Posterior vena cava (tissue), 2 donors: ENCODE measurements at regions not wholly inside any gene's neighbourhood (a gene's known extent, or its start where the extent isn't known, plus 50 kb on each side); places are given as distances from the start of the nearest gene placed in this dataset.
"Not testable (repeated sequence)": the region's sequence is repeated elsewhere in the genome, so short reads cannot be mapped to it uniquely, and the experiment has no call there.

ENCODE experiments used
- DNase-seq: peaks from one replicate; pipeline ENCODE4 v3.0.0-alpha.2; 2020; ENCODE audit warnings: low spot score
- intact Hi-C, 2 donors: fragments of 100-400 bp; cut with DNase I; formaldehyde crosslinking; loops; one replicate each; pipeline versions ENCODE4 v1.14.1 to v1.14.2; 2022 to 2023
- donor health status: DM: yes; HTN: yes; CAD: no.
- donor health status: DM: yes; HTN: yes; CAD: no.

DNA sequence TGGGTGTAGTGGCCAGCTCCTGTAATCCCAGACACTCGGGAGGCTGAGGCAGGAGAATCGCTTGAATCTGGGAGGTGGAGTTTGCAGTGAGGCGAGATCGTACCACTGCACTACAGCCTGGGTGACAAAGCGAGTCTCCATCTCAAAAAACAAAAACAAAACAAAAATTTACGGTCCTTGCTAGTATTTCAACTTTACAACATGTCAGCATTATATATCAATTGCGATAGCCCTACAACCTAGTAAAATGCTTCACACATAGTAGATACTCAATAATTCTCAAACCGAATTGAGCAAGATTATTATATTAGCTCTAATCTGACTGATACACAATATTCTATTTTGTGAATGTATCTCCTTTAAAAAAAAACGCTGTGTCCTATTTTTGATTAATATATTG lies 1411.0 kb upstream of the WWC1 start:
- DNase-seq: no peak
- intact Hi-C loops: no loop called here

- intact Hi-C loops: no loop called here
- DNase-seq: no peak
Measured at GRCh38 chr5:166881802-166882201, 1409.6 kb upstream of the WWC1 start.

DNA sequence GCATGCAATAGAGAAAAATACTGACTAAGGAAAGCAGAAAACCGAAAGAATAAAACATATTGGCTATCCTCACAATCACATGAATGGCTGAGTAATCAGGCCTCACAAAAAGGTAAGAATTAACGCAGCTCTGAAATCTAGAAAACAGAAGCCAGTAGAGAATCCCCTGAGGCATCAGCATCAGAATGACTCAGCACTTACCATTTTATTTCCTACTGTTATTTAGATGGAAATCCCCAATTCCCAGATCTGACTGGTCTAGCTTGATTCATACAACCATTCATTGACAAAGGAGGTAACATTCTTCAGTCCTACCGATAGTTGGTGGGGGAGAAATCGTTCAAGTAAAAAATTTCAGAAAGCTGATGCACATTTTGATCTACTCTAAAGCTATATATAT lies 1408.4 kb upstream of the WWC1 start:
- intact Hi-C loops: no loop called here
- DNase-seq: no peak

- intact Hi-C loops: no loop called here
- DNase-seq: no peak
Measured at GRCh38 chr5:166898166-166898565, 1393.3 kb upstream of the WWC1 start.

- intact Hi-C loops: no loop called here
- DNase-seq: no peak
Measured at GRCh38 chr5:166899343-166899742, 1392.1 kb upstream of the WWC1 start.

DNA sequence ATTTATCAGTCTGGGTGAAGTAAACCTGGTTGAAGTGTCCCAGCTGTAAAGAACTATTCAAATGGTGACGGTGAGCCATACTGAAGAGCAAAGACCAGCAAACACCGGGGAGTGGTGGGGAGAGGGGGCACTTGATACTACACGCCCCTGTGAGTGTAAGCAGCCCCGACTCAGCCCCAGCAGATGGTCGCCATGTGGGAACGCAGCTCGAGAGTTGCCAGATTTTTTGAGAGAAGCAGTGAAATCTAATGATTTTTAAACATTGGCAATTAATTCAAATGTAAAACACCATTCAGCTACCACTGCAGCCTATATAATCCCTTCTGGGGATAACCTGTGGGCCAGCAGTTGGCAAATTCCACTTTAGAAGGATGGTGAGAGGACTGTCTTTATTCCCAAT lies 1386.9 kb upstream of the WWC1 start:
- intact Hi-C loops: no loop called here
- DNase-seq: no peak

- DNase-seq: no peak
- intact Hi-C loops: no loop called here
Measured at GRCh38 chr5:166906991-166907713, 1384.3 kb upstream of the WWC1 start.

DNA sequence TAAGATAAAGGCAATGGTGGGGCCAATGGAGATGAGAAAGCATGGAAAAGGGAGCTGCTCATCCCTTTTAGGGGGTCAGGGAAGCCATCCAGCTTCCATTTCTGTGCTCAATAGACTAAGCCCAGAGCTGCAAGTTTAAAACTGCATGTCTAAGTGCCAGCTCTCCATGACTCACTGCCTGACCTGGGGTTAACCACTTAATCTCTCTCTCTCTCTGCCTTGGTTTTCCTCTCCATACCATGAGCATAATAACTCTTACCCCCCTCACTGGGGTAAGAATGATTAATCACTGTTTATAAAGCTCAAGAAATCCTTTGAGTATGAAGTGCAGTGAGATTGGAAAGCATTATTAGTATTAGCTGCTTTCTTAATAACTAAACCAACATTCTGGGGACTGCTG lies 1382.4 kb upstream of the WWC1 start:
- intact Hi-C loops: no loop called here
- DNase-seq: no peak

DNA sequence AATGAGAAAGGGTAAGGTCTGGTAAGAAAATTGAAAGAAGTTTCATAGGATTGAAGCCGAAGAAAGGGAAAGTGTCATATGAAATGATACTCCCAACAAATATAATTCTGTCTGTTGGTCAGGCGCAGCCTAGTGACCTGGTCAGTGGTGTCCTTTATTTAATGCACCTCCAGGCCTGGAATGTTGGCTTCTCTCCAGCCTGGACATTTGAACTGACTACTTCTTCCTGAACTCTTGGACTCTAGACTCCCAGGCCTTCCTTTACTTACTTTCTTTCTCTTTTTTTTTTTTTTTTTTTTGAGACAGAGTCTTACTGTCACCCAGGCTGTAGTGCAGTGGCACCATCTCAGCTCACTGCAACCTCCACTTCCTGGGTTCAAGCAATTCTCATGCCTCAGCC lies 1381.5 kb upstream of the WWC1 start:
- DNase-seq: no peak
- intact Hi-C loops: no loop called here

GRCh38 chr5:166910995-166911394 lies 1380.5 kb upstream of the WWC1 start:
- intact Hi-C loops: no loop called here
- no peak for DNase-seq

GRCh38 chr5:166916021-166916420 lies 1375.4 kb upstream of the WWC1 start:
- DNase-seq: no peak
- intact Hi-C loops: no loop called here

DNA sequence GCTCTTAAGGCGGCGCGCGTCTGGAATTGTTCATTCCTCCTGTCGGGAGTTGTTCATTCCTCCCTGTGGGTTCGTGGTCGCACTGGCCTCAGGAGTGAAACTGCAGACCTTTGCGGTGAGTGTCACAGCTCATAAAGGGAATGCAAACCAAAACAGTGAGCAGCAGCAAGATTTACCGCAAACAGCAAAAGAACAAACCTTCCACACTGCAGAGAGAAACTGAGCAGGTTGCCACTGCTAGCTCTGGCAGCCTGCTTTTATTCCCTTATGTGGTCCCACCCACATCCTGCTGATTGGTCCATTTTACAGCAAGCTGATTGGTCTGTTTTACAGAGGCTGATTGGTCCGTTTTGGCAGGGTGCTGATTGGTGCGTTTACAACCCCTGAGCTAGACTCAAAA lies 1365.3 kb upstream of the WWC1 start:
- DNase-seq: no peak
- intact Hi-C loops: no loop called here

- intact Hi-C loops: not testable (repeated sequence)
- peak; percentile 40 for DNase-seq
Measured at GRCh38 chr5:166926806-166927475, 1364.5 kb upstream of the WWC1 start.

DNA sequence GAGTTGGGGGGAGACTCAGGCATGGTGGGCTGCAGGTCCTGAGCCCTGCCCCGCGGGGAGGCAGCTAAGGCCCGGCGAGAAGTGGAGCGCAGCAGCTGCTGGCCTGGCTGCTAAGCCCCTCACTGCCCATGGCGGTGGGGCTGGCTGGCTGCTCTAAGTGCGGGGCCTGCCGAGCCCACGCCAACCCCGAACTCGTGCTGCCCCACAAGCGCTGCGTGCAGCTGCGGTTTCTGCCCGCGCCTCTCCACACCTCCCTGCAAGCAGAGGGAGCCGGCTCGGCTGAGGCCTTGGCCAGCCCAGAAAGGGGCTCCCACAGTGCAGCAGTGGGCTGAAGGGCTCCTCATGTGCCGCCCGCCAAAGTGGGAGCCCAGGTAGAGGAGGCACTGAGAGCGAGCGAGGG lies 1355.1 kb upstream of the WWC1 start:
- DNase-seq: peak; percentile 54
- intact Hi-C loops: no loop called here

- DNase-seq: no peak
- intact Hi-C loops: no loop called here
Measured at GRCh38 chr5:166938071-166938470, 1353.4 kb upstream of the WWC1 start.

DNA sequence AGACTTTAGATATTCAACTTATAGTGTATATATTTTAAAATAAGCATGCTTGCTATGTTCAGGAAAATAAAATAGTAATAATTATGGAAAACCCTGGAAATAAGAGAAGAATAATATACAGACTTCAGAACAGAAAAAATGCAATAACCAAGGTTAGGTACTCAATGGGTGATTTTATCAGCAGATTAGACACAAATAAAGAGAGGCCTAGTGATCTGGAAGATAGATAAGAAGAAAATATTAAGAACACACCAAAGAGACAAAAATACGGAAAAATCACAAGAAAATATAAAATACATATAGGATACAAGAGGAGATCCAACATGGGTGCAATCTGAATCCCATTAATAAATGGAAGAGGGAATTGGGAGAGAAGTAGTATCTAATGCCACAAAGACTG lies 1348.5 kb upstream of the WWC1 start:
- DNase-seq: no peak
- intact Hi-C loops: no loop called here

DNA sequence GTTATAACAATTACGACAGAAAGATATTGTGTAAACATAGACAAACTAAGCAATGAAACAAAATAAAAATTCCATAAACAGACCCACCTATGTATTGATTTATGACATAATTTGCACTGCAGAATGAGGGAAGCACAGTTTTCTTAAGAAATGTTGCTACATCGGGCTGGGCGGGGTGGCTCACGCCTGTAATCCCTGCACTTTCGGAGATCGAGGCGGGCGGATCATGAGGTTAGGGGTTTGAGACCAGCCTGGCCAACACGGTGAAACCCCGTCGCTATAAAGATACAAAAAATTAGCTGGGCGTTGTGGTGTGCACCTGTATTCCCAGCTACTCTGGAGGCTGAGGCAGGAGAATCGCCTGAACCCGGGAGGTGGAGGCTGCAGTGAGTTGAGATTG lies 1344.4 kb upstream of the WWC1 start:
- intact Hi-C loops: no loop called here
- peak; percentile 67 for DNase-seq

GRCh38 chr5:166948679-166949078 lies 1342.8 kb upstream of the WWC1 start:
- intact Hi-C loops: no loop called here
- no peak for DNase-seq

DNA sequence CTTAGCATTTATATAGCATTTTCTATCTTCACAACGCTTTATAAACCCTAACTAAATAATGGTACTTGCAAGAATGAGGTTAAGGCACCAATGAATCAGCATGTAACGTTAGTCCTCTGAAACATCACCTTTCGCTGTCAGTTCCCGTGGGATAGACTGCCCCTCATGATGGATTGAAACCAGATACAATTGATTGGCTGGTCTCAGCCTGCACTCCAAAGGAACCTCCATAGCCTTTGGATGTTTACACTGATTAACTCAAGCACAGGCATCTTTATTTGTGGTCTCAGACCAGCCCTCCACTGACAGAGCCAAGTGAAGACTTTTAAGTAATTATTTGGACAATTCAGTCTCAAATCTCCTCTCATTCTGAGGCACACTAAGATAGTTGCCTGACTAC lies 1339.4 kb upstream of the WWC1 start:
- intact Hi-C loops: no loop called here
- no peak for DNase-seq

DNA sequence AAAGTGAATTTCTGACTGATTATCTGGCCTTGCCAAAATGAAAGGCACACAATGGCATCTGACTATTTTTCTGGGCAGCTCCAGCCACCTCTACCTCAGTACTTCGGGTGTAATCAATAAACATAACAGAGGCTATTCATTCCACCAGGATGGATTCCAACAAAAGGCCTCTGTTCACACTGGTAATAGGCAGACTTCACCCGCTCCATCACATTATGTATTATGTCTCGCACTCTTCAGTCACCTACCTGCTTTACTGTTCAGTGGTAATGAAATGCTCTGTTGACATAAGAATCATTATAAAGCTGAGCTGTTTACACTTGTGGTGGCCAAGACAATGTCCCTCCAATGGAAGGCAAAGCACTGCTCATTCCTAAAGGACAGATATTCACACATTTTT lies 1333.7 kb upstream of the WWC1 start:
- intact Hi-C loops: no loop called here
- no peak for DNase-seq

DNA sequence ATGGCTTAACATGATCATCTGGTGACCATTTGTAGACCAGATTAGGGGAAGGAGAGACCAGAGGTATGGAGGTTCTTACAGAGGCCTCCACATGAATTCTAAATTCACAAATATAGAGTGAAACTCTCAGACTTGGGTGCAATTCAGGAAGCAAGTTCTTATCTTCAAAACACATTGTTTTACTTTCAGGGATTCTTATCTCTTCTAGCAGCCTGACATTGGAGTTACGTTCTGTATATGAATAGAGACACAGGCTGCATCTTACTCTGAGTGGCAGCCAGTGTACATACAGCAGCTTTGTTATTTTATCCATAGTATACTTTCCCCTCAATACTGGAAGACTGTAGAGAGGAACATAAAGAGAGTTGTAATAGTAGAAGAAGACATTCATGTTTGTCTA lies 1331.7 kb upstream of the WWC1 start:
- no peak for DNase-seq

More for the DNA sequence above, 1331.7 kb upstream of the WWC1 start:
- intact Hi-C loops: no loop called here
